IMR-90 (cell line): ENCODE measurements at regions not wholly inside any gene's neighbourhood (a gene's known extent, or its start where the extent isn't known, plus 50 kb on each side); places are given as distances from the start of the nearest gene placed in this dataset.

Source experiments
- ATAC-seq: fragments of 200-7000 bp; cut with Tn5 transposase; 2 replicates; pipeline ENCODE4 v1.9.1; 2020; ENCODE audit warnings: low read depth, mild to moderate bottlenecking, moderate library complexity
- BruUV-seq: library from RNA; stranded (reverse); fragments of 400-500 nt; replicated peaks from 2 replicates; lab custom pipeline; 2021; lab: Mats Ljungman, UMichigan
- CTCF ChIA-PET: fragments of 300-600 bp; formaldehyde crosslinking; extraction: SDS; loops from one replicate; lab custom pipeline; 2021; ENCODE audit warnings: antibody characterized with exemption; lab: Yijun Ruan, JAX
- POLR2A ChIA-PET: fragments of 300-600 bp; sonication (Branson Sonifier 250); formaldehyde crosslinking; loops from one replicate; lab custom pipeline; 2022; ENCODE audit warnings: antibody characterized with exemption; ENCODE audit not compliant: unreplicated experiment; lab: Charles Lee
- DNase-seq: peaks from one replicate; pipeline ENCODE4 v3.0.0; 2013
- H2AFZ ChIP-seq: replicated peaks from 2 replicates; pipeline ENCODE3; 2013; ENCODE audit warnings: low read length, mild to moderate bottlenecking; ENCODE audit not compliant: poor library complexity
- H2AK5ac ChIP-seq: 2 replicates; pipeline ENCODE4 v1.6.1; 2013; ENCODE audit warnings: low read depth, low read length, inconsistent platforms
- H2AK9ac ChIP-seq: replicated peaks from 2 replicates; pipeline ENCODE3; 2013; ENCODE audit warnings: mild to moderate bottlenecking, low read depth, low read length, moderate library complexity; ENCODE audit not compliant: poor library complexity
- H2BK120ac ChIP-seq: 2 replicates; pipeline ENCODE4 v1.6.1; 2013; ENCODE audit warnings: low read depth, low read length, inconsistent platforms
- H2BK15ac ChIP-seq: 3 replicates; pipeline ENCODE4 v1.6.1; 2013; ENCODE audit warnings: low read depth, low read length, inconsistent platforms
- H2BK20ac ChIP-seq: 2 replicates; pipeline ENCODE4 v1.6.1; 2013; ENCODE audit warnings: low read depth, mild to moderate bottlenecking, inconsistent platforms, low read length, moderate library complexity
- H2BK5ac ChIP-seq: 2 replicates; pipeline ENCODE4 v1.6.1; 2013; ENCODE audit warnings: mild to moderate bottlenecking, low read depth, low read length, inconsistent platforms; ENCODE audit not compliant: poor library complexity, severe bottlenecking
- H3K14ac ChIP-seq: replicated peaks from 2 replicates; pipeline ENCODE4 v1.6.1; 2013; ENCODE audit warnings: low read depth, low read length, inconsistent platforms
- H3K18ac ChIP-seq: 2 replicates; pipeline ENCODE4 v1.6.1; 2013; ENCODE audit warnings: low read depth, low read length, control low read depth
- H3K23ac ChIP-seq: 2 replicates; pipeline ENCODE4 v1.6.1; 2013; ENCODE audit warnings: low read depth, low read length, inconsistent platforms
- H3K27ac ChIP-seq: 2 replicates; pipeline ENCODE4 v1.5.1; 2013; ENCODE audit warnings: mild to moderate bottlenecking, control low read depth, low read length; ENCODE audit not compliant: insufficient read depth
- H3K27me3 ChIP-seq: 2 replicates; pipeline ENCODE4 v1.6.1; 2013; ENCODE audit warnings: low read length; ENCODE audit not compliant: control insufficient read depth, insufficient read depth
- H3K36me3 ChIP-seq: 2 replicates; pipeline ENCODE4 v1.6.1; 2013; ENCODE audit warnings: low read length, mixed read lengths; ENCODE audit not compliant: control insufficient read depth, insufficient read depth
- H3K4ac ChIP-seq: 2 replicates; pipeline ENCODE4 v1.6.1; 2013; ENCODE audit warnings: low read depth, low read length, inconsistent platforms
- H3K4me1 ChIP-seq: 2 replicates; pipeline ENCODE4 v1.6.1; 2013; ENCODE audit warnings: low read length, mixed read lengths; ENCODE audit not compliant: control insufficient read depth, insufficient read depth
- H3K4me2 ChIP-seq: 2 replicates; pipeline ENCODE4 v1.6.1; 2013; ENCODE audit warnings: low read depth, mild to moderate bottlenecking, control low read depth, low read length, moderate library complexity
- H3K4me3 ChIP-seq: 2 replicates; pipeline ENCODE4 v1.5.1; 2013; ENCODE audit warnings: low read depth, mild to moderate bottlenecking, control low read depth, low read length, moderate library complexity; ENCODE audit not compliant: insufficient read depth
- H3K56ac ChIP-seq: 2 replicates; pipeline ENCODE4 v1.6.1; 2013; ENCODE audit warnings: low read length, inconsistent platforms; ENCODE audit not compliant: insufficient read depth; ENCODE audit errors: extremely low read depth
- H3K79me1 ChIP-seq, 2 experiments: 2 replicates each; pipeline ENCODE4 v1.6.1; 2013; ENCODE audit warnings: low read length in 2 of 2, inconsistent platforms in 1 of 2, low read depth in 1 of 2
- H3K9ac ChIP-seq: 2 replicates; pipeline ENCODE4 v1.6.1; 2013; ENCODE audit warnings: low read depth, low read length, control low read depth
- H3K9me1 ChIP-seq: 2 replicates; pipeline ENCODE4 v1.6.1; 2013; ENCODE audit warnings: low read length, inconsistent platforms; ENCODE audit not compliant: insufficient read depth
- H3K9me3 ChIP-seq: 2 replicates; pipeline ENCODE4 v1.6.1; 2013; ENCODE audit warnings: low read length; ENCODE audit not compliant: control insufficient read depth, insufficient read depth
- H4K20me1 ChIP-seq: 2 replicates; pipeline ENCODE4 v1.6.1; 2013; ENCODE audit warnings: low read length, inconsistent platforms; ENCODE audit not compliant: insufficient read depth
- H4K5ac ChIP-seq: 2 replicates; pipeline ENCODE4 v1.6.1; 2013; ENCODE audit warnings: mild to moderate bottlenecking, low read depth, low read length, control low read depth
- H4K8ac ChIP-seq, 2 experiments: 2 replicates each; pipeline ENCODE4 v1.6.1; 2013; ENCODE audit warnings: low read depth in 2 of 2, low read length in 2 of 2, control low read depth in 1 of 2, inconsistent platforms in 1 of 2
- H4K91ac ChIP-seq: 2 replicates; pipeline ENCODE4 v1.6.1; 2013; ENCODE audit warnings: low read depth, low read length, inconsistent platforms; ENCODE audit not compliant: insufficient read depth
- BHLHE40 ChIP-seq: fragments of 150-350 bp; IDR thresholded peaks from 2 replicates; pipeline ENCODE4 v1.6.1; 2016; ENCODE audit warnings: mild to moderate bottlenecking, low read depth, low read length
- CEBPB ChIP-seq: IDR thresholded peaks from 2 replicates; pipeline ENCODE4 v1.6.1; 2012; ENCODE audit warnings: low read depth, low read length, improper control_type of control experiment
- CHD1 ChIP-seq: IDR thresholded peaks from 2 replicates; pipeline ENCODE4 v1.6.1; 2012; ENCODE audit warnings: low read depth, low read length, improper control_type of control experiment
- FOS ChIP-seq: fragments of 150-350 bp; IDR thresholded peaks from 2 replicates; pipeline ENCODE4 v1.6.1; 2016; ENCODE audit warnings: low read depth, low read length
- MAFK ChIP-seq: IDR thresholded peaks from 2 replicates; pipeline ENCODE4 v1.6.1; 2012; ENCODE audit warnings: low read depth, low read length, improper control_type of control experiment
- MAZ ChIP-seq: IDR thresholded peaks from 2 replicates; pipeline ENCODE4 v1.6.1; 2012; ENCODE audit warnings: low read depth, mild to moderate bottlenecking, low read length, improper control_type of control experiment, moderate library complexity, borderline replicate concordance
- MXI1 ChIP-seq: IDR thresholded peaks from 2 replicates; pipeline ENCODE4 v1.6.1; 2012; ENCODE audit warnings: low read depth, mild to moderate bottlenecking, low read length, moderate library complexity, borderline replicate concordance
- NFE2L2 ChIP-seq: fragments of 150-350 bp; IDR thresholded peaks from 2 replicates; pipeline ENCODE4 v1.6.1; 2016; ENCODE audit warnings: low read depth, mild to moderate bottlenecking, low read length
- POLR2A ChIP-seq: IDR thresholded peaks from 2 replicates; pipeline ENCODE4 v1.6.1; 2012; ENCODE audit warnings: mild to moderate bottlenecking, low read depth, low read length
- RAD21 ChIP-seq: IDR thresholded peaks from 2 replicates; pipeline ENCODE4 v1.6.1; 2012; ENCODE audit warnings: low read length, improper control_type of control experiment
- RCOR1 ChIP-seq: IDR thresholded peaks from 2 replicates; pipeline ENCODE4 v1.6.1; 2012; ENCODE audit warnings: mild to moderate bottlenecking, low read length, improper control_type of control experiment; ENCODE audit not compliant: insufficient replicate concordance
- RFX5 ChIP-seq: IDR thresholded peaks from 2 replicates; pipeline ENCODE4 v1.8.0; 2012; ENCODE audit warnings: low read depth, mild to moderate bottlenecking, low read length, moderate library complexity
- SMC3 ChIP-seq: fragments of 150-350 bp; IDR thresholded peaks from 2 replicates; pipeline ENCODE4 v1.6.1; 2016; ENCODE audit warnings: low read depth, mild to moderate bottlenecking, antibody characterized with exemption, low read length, moderate library complexity
- WGBS, 2 experiments: methylation state at CpG; one replicate each; pipeline versions ENCODE4 v1.1.5 to v1.1.7; 2013; ENCODE audit warnings: missing lambda C conversion rate in 2 of 2; ENCODE audit not compliant: insufficient read length in 1 of 2; ENCODE audit errors: extremely low coverage in 2 of 2; 5-methylcytosine and 5-hydroxymethylcytosine counted together
- dilution Hi-C: fragments of 300-500 bp; cut with HindIII; formaldehyde crosslinking; loops from one replicate; pipeline ENCODE4 v1.14.3; 2018; ENCODE audit warnings: low sequenced_read_pairs; ENCODE audit not compliant: unreplicated experiment
- in situ Hi-C: fragments of 300-500 bp; cut with MboI; formaldehyde crosslinking; loops from 3 replicates; pipeline ENCODE4 v1.14.3; 2019; ENCODE audit warnings: low sequenced_read_pairs, inconsistent platforms, mixed read lengths
- intact Hi-C: fragments of 100-400 bp; cut with micrococcal nuclease; formaldehyde crosslinking; loops from 2 replicates; pipeline ENCODE4 v1.10.0; 2022
- TF ChIP-seq, protein P1 (sequence below): fragments of 150-350 bp; IDR thresholded peaks from 2 replicates; pipeline ENCODE4 v1.6.1; 2017; ENCODE audit warnings: mild to moderate bottlenecking, antibody characterized with exemption, low read length, low read depth
- TF ChIP-seq, protein P2 (sequence below): fragments of 150-350 bp; IDR thresholded peaks from 2 replicates; pipeline ENCODE4 v1.6.1; 2016; ENCODE audit warnings: low read depth, mild to moderate bottlenecking, low read length, moderate library complexity, borderline replicate concordance

DNA sequence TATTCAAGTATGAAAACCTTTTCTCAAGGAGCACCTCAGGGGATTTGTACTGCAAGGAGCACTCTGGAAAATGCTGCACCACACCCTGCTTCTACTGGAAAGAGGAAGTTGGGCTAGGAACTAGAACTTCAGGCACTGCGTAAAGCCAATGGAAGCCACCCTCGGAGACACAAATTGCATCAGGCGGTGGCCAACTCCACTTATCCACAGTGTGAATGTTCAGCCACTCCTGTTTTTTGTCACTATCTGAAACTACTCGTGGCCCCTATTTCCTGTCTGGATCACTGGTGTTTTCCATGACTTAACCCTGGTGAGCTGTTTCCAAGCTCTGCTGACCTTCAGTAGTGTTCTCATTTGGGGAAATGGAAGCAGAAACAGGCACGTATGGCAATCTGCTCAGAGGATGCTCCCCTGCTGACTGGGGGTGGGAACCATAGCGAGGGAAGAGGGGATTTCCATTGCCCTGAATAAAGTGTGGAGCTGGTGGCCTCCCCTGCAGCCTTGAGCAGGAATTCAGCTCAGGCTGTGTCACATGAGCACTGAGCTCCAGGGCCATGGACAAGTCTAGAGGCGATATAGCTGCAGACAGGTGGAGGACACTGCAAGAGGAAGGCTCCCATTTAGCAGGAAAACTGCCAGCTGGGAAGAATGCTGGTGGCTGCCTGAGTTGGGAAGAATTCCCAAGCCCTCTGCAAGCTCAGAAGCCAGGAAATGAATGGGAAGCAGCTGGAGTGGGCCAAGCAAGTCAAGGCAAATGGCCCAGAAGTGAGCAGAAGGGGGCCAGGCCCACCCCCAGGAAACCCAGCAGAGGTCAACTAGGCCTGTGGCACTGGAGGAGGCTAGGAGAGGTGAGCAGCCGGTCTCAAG is 50.5 kb upstream of the RAP1B start:
- Histone ChIP-seq H3K79me1 (peaks cover 0 to 10% of the 10 kb centered on the region in 2 experiments; a peak in 2 of 4 replicates), H3K9me3 (no peaks in the 10 kb centered on the region), H3K9ac (no peak overlapping the region), H3K56ac (no peak overlapping the region), H4K91ac (no peak overlapping the region; the same call in 1 of the 2 replicates), H2AFZ (peak overlapping the region; percentile 58), H3K27ac (peak overlapping the region; percentile 26; the same call in 1 of the 2 replicates), H4K8ac (peak overlapping the region; percentile 48 to 49; a peak in 2 of 4 replicates), H3K4me1 (peaks cover 16% of the 10 kb centered on the region), H4K5ac (no peak overlapping the region), H3K18ac (peak overlapping the region; percentile 22), H2BK15ac (peak overlapping the region; percentile 45; the same call in 2 of the 3 replicates), H2AK9ac (no peak overlapping the region), H3K36me3 (no peaks in the 10 kb centered on the region), H3K9me1 (peaks cover 19% of the 10 kb centered on the region), H3K4ac (peak overlapping the region; percentile 68), H4K20me1 (no peaks in the 10 kb centered on the region), H3K23ac (0 out of 2 replicates have a peak overlapping the region, but pooled peaks have one; percentile 12), H3K4me3 (no peak overlapping the region), H2BK20ac (peak overlapping the region; percentile 38), H3K27me3 (no peaks in the 10 kb centered on the region), H3K14ac (peak overlapping the region; percentile 69), H2BK120ac (peak overlapping the region; percentile 30), H2BK5ac (peak overlapping the region; percentile 15), H3K4me2 (no peak overlapping the region; the same call in 1 of the 2 replicates), H2AK5ac (peak overlapping the region; percentile 38)
- dilution Hi-C loops, result no loop called here
- WGBS, 2 experiments, result no CpG with 5 or more reads among the region's 8 CpGs
- DNase-seq (peak; percentile 20), ATAC-seq (no peak; the same call in 1 of the 2 replicates)
- intact Hi-C loops, result no loop called here
- ChIA-PET CTCF (interaction anchor here (0.7 kb wide), 1 partner anchor 243 kb away, joined by 3 read pairs; no protein-coding TSS in a partner anchor), POLR2A (no interaction called here)
- in situ Hi-C loops, result no loop called here
- no TSS peak for BruUV-seq
- TF ChIP-seq MAFK (no peak), MXI1 (no peak), FOS (no peak), POLR2A (no peak), MAZ (no peak), BHLHE40 (no peak), CEBPB (no peak), NFE2L2 (no peak), SMC3 (no peak), RAD21 (no peak), CHD1 (no peak), RCOR1 (no peak), RFX5 (no peak)
- TF ChIP-seq, protein P1, sequence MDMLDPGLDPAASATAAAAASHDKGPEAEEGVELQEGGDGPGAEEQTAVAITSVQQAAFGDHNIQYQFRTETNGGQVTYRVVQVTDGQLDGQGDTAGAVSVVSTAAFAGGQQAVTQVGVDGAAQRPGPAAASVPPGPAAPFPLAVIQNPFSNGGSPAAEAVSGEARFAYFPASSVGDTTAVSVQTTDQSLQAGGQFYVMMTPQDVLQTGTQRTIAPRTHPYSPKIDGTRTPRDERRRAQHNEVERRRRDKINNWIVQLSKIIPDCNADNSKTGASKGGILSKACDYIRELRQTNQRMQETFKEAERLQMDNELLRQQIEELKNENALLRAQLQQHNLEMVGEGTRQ, result no peak
- TF ChIP-seq, protein P2, sequence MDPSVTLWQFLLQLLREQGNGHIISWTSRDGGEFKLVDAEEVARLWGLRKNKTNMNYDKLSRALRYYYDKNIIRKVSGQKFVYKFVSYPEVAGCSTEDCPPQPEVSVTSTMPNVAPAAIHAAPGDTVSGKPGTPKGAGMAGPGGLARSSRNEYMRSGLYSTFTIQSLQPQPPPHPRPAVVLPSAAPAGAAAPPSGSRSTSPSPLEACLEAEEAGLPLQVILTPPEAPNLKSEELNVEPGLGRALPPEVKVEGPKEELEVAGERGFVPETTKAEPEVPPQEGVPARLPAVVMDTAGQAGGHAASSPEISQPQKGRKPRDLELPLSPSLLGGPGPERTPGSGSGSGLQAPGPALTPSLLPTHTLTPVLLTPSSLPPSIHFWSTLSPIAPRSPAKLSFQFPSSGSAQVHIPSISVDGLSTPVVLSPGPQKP, result no peak
